Lung (tissue), 11 donors: ENCODE measurements at regions not wholly inside any gene's neighbourhood (a gene's known extent, or its start where the extent isn't known, plus 50 kb on each side); places are given as distances from the start of the nearest gene placed in this dataset.
"Not testable (repeated sequence)": the region's sequence is repeated elsewhere in the genome, so short reads cannot be mapped to it uniquely, and the experiment has no call there.

Experiments used
- ATAC-seq: fragments of 200-7000 bp; cut with Tn5 transposase; one replicate; pipeline ENCODE4 v1.9.1; 2020; ENCODE audit warnings: moderate number of reproducible peaks; ENCODE audit not compliant: insufficient read depth, low FRiP score
- DNase-seq, 3 donors: peaks; one replicate each; pipeline ENCODE4 v3.0.0-alpha.2; 2013 to 2017
- H3K27ac ChIP-seq, 2 donors: one replicate each; pipeline ENCODE4 v1.5.1; 2013; ENCODE audit warnings: mild to moderate bottlenecking in 2 of 2, moderate library complexity in 2 of 2, control low read depth in 1 of 2, inconsistent platforms in 1 of 2, low read depth in 1 of 2, low read length in 1 of 2
- H3K27me3 ChIP-seq, 3 donors: one replicate each; pipeline ENCODE4 v1.5.1; 2013; ENCODE audit warnings: low read length in 2 of 3; ENCODE audit not compliant: control insufficient read depth in 3 of 3, insufficient read depth in 3 of 3
- H3K36me3 ChIP-seq, 4 donors: one replicate each; pipeline ENCODE4 v1.5.1; 2013; ENCODE audit warnings: low read length in 4 of 4, mild to moderate bottlenecking in 1 of 4, moderate library complexity in 1 of 4; ENCODE audit not compliant: control insufficient read depth in 4 of 4, insufficient read depth in 4 of 4
- H3K4me1 ChIP-seq, 5 donors: one replicate each; pipeline ENCODE4 v1.5.1; 2013; ENCODE audit warnings: low read length in 5 of 5, mild to moderate bottlenecking in 2 of 5, moderate library complexity in 1 of 5; ENCODE audit not compliant: control insufficient read depth in 5 of 5, insufficient read depth in 5 of 5
- H3K4me3 ChIP-seq: one replicate; pipeline ENCODE4 v1.5.1; 2013; ENCODE audit warnings: mild to moderate bottlenecking, control low read depth, moderate library complexity
- H3K9ac ChIP-seq, 2 donors: one replicate each; pipeline ENCODE4 v1.5.1; 2013; ENCODE audit warnings: low read length in 2 of 2, control low read depth in 1 of 2; ENCODE audit not compliant: insufficient read depth in 1 of 2
- H3K9me3 ChIP-seq, 4 donors: one replicate each; pipeline ENCODE4 v1.5.1; 2013; ENCODE audit warnings: low read length in 3 of 4, mild to moderate bottlenecking in 1 of 4, moderate library complexity in 1 of 4; ENCODE audit not compliant: control insufficient read depth in 4 of 4, insufficient read depth in 3 of 4
- CTCF ChIP-seq: IDR thresholded peaks from 2 replicates; pipeline ENCODE4 v1.5.1; 2012; ENCODE audit warnings: mild to moderate bottlenecking; ENCODE audit errors: control extremely low read depth, extremely low read depth
- WGBS, 2 donors: extraction: QIAGEN DNeasy Blood & Tissue Kit; methylation state at CpG; one replicate each; pipeline ENCODE4 v1.1.7; 2013; 5-methylcytosine and 5-hydroxymethylcytosine counted together
- donor health status: control.
- donor health status: control.
- donor health status: Bipolar disorder and iron deficiency.
- donor health status: healthy.
- donor health status: DM: yes; HTN: yes; CAD: no.

- Histone ChIP-seq H3K9ac (no peak overlapping the region), H3K27me3 (no peaks in the 10 kb centered on the region), H3K9me3 (peaks cover 0 to 8% (median 0%) of the 10 kb centered on the region in 4 donors), H3K4me3 (no peak overlapping the region), H3K4me1 (peaks cover 0 to 10% (median 5%) of the 10 kb centered on the region in 5 donors), H3K27ac (no peak overlapping the region), H3K36me3 (no peaks in the 10 kb centered on the region)
- no peak for TF ChIP-seq CTCF
- peak; percentile 82 to 94 (median 91) for DNase-seq
- 22 to 38% methylated on average over 5 of the region's 5 CpGs for WGBS, 2 donors
- peak; percentile 72 for ATAC-seq
Measured at GRCh38 chr10:53664282-53665019, 891.9 kb upstream of the MBL2 start.

GRCh38 chr10:53650794-53651193 is 878.2 kb upstream of the MBL2 start:
- no peak for DNase-seq
- Histone ChIP-seq H3K36me3 (no peaks in the 10 kb centered on the region), H3K4me1 (peaks cover 0 to 22% (median 7%) of the 10 kb centered on the region in 5 donors), H3K27ac (no peak overlapping the region), H3K27me3 (no peaks in the 10 kb centered on the region), H3K9me3 (peaks cover 0 to 2% (median 0%) of the 10 kb centered on the region in 4 donors), H3K4me3 (no peak overlapping the region), H3K9ac (no peak overlapping the region)
- WGBS, 2 donors: 94 to 95% methylated on average over 6 of the region's 6 CpGs
- no peak for TF ChIP-seq CTCF
- no peak for ATAC-seq

DNA sequence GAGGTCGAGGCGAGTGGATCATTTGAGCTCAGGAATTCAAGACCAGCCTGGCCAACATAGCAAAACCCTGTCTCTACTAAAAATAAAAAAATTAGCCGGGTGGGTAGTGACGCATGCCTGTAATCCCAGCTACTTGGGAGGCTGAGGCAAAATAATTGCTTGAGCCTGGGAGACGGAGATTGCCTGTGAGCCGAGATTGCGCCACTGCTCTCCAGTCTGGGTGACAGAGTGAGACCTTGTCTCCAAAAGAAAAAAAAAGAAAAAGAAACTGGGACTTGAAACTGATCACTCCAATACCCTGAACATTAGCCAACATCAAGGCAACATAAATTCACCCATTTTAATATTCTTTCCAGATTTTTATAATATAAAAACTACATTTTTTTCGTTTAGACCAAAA is 874.6 kb upstream of the MBL2 start:
- not testable (repeated sequence) for H3K4me3 ChIP-seq, H3K9ac ChIP-seq, H3K27me3 ChIP-seq, H3K36me3 ChIP-seq, ATAC-seq, H3K9me3 ChIP-seq, H3K27ac ChIP-seq
- 72 to 80% methylated on average over 8 of the region's 8 CpGs for WGBS, 2 donors
- peak; percentile 84 to 94 (median 94) for DNase-seq
- peaks cover 0 to 43% (median 12%) of the 10 kb centered on the region in 5 donors for H3K4me1 ChIP-seq

GRCh38 chr10:53646525-53646924 is 873.9 kb upstream of the MBL2 start:
- ATAC-seq: no peak
- peak; percentile 90 to 98 (median 96) for DNase-seq
- Histone ChIP-seq H3K9ac (no peak overlapping the region), H3K4me1 (peaks cover 0 to 43% (median 12%) of the 10 kb centered on the region in 5 donors), H3K36me3 (no peaks in the 10 kb centered on the region), H3K9me3 (peaks cover 0 to 5% (median 2%) of the 10 kb centered on the region in 4 donors), H3K4me3 (no peak overlapping the region), H3K27ac (no peak overlapping the region), H3K27me3 (no peaks in the 10 kb centered on the region)
- whole genome bisulfite sequencing, 2 donors: 75 to 87% methylated on average over 8 of the region's 8 CpGs
- no peak for TF ChIP-seq CTCF
